NCI-H2227 (cell line): ENCODE measurements at regions not wholly inside any gene's neighbourhood (a gene's known extent, or its start where the extent isn't known, plus 50 kb on each side); places are given as distances from the start of the nearest gene placed in this dataset.
"Not testable (repeated sequence)": the region's sequence is repeated elsewhere in the genome, so short reads cannot be mapped to it uniquely, and the experiment has no call there.

Experiments
- DNase-seq: peaks from one replicate; lab custom pipeline; 2025; ENCODE audit not compliant: unreplicated experiment; lab: John Stamatoyannopoulos, UW

- no peak for DNase-seq
Observed at GRCh38 chr13:79837741-79838450, 356.9 kb downstream of the NDFIP2 start.

GRCh38 chr13:79836121-79836520 lies 355.2 kb downstream of the NDFIP2 start:
- DNase-seq: not testable (repeated sequence)

GRCh38 chr13:79834876-79835275 lies 353.9 kb downstream of the NDFIP2 start:
- DNase-seq: no peak

DNA sequence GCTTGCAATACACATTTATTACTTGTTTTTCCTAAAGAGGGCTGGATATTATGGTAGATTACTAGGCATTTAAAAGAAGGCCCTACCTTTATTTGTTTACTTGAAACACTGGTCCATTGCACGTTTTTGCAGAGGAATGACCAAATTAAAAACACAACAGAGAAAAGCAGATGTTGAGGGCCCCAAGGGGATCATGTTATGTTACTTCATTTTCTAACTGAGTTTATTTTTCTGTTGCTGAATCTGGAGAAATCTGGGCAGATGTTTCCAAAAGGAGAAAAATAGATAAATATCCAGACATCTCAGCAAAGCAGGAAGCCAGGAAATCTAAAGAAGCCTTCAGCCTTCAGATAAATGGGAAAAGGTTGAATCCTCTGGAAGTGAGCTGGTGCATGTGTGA lies 353.0 kb downstream of the NDFIP2 start:
- no peak for DNase-seq

GRCh38 chr13:79831556-79831955 lies 350.6 kb downstream of the NDFIP2 start:
- no peak for DNase-seq

GRCh38 chr13:79830945-79831344 lies 350.0 kb downstream of the NDFIP2 start:
- no peak for DNase-seq

DNA sequence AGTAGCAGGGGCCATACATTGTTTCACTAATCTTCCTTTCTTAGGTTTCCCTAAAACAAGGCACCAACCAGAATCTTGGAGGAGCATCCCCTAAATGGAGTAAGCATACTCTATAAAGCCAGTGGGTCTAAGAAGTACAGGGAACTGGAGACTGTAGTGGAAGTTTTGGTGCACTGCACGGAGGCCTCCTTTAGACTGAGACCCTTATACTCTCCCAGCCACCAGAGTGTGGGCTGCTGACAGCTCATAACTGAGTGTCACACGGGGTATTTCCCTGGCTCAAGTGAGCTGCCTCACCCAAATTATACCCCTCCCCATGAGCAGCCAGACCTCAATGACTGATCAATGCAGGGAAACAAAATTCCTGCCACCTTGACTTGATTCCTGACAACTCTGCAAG lies 349.5 kb downstream of the NDFIP2 start:
- DNase-seq: no peak

- no peak for DNase-seq
Observed at GRCh38 chr13:79829880-79830279, 348.9 kb downstream of the NDFIP2 start.

DNA sequence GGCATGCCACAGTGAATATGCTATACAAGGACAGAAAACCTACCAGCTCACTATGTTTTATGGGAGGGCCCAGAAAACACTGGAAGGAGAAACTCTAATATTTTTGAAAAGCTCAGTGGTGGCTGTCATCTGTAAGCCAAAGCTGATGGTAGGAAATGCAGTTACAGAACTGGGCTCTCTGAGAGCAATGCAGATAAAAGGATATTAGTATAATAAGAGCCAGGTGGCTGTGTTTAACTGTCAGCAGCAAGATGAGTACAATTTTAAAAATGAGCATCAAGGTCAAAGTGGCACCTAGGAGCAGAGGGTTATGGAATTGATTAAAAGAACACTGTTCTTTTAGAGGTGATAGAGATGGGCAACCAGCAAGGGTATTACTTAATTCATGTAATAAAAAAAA lies 345.0 kb downstream of the NDFIP2 start:
- DNase-seq: no peak

DNA sequence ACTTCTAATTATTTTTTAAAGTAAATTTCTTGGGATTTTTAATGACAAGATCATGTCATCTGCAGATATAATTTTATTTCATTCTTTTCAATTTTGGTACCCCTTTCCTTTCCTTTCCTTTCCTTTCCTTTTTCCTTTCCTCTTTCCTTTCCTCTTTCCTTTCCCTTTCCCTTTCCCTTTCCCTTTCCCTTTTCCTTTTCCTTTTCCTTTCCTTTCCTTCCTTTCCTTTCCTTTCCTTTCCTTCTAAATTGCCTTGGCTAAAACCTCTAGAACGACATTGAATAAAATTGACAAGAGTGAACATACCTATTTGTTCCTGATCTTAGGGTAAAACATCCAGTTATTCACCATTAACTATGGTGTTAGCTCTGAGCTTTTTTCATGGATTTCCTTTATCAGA lies 334.1 kb downstream of the NDFIP2 start:
- DNase-seq: no peak

DNA sequence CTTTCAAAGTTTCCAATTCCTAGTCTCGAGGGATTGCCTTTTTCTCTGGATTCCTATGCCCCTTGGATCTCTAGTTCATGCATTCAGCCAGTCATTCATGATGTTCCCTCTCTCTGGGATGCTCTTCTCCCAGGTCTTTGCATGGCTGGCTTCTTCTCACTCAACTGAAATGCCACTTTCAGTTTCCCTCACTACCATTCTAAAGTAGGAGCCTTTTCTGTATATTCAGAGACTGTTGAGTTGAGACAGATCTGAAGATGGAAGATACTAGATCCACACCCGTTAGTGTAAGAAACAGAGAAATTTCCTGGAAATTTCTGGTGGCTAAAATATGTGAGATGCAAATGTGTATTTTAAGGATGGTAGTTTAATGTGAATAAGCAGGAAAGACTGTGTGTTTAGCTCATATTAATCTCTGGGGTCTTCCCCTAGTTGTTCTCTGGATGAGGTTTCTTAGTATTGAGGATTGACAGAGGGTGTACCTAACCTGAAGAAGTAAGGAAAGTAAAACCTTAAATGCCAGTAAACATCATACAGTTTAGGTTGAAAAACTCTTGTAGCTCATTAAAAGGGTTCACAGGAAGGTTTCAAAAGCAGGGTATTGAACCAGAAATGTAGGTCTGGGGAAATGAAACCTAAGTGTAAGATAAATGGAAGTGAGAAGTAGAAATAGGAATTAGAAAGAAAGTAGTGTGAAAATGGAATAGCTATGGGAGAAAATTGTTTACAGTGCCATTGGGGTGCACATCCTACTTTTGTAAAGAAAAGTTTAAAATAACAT lies 331.3 kb downstream of the NDFIP2 start:
- DNase-seq: no peak

- DNase-seq: no peak
Observed at GRCh38 chr13:79811170-79811569, 330.2 kb downstream of the NDFIP2 start.

DNA sequence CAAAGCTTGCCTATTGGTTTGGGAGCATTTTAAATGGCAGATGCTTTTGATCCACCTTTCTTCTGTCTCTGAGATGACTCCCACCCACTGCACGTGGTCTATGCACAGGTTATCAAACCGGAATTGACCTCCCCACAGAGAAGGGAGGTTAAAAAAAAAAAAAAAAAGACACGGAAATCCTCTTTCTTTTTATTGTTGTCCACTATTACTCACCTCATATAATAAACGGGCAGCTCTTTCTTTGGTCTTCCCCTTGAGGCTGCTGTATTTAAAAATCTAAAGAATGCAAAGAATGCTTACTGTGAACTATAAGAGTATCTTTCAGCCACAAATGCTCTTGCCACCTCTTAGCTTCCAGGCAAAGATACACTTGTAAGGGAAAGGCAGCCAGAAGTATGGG lies 329.7 kb downstream of the NDFIP2 start:
- DNase-seq: no peak

DNA sequence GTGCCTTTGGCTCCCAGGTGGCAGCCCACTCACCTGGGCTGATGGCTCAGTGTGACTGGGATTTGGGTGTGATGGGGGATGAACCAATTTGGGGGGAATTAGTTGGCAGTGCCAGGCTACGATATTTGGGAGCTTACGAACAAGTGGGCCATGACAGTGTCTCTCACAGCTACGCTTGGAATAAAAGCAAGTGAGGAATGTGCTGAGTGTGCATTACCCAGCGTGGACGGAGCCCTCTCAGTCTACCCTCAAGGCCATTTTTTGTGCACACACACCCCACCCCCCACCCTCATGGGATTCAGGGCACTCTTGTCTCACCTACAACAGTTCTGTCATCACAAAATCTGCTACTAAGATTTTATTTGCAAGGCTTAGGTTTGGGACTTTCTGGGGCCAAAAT lies 329.1 kb downstream of the NDFIP2 start:
- DNase-seq: no peak

DNA sequence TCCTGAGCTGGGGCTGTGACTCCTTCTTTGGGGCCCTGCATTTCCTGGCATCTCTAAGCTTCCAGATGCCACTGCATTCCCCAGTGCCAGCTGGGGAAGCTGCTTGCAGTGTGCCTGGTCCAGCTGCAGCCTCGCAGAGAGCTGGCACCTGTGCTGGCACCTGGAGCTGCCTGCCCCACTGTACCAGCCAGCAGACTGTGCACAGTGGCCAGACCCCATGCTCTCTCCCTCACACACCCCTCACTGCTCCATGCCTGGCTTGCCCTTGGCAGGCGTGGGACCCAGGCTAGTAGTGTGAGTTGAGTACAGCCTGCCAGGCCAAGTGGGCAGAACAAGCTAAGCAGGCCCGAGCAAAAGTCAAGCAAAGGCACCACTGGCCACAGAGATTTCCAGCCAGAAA lies 327.5 kb downstream of the NDFIP2 start:
- DNase-seq: no peak

- no peak for DNase-seq
Observed at GRCh38 chr13:79807554-79807953, 326.6 kb downstream of the NDFIP2 start.

GRCh38 chr13:79806821-79807220 lies 325.9 kb downstream of the NDFIP2 start:
- DNase-seq: no peak

DNA sequence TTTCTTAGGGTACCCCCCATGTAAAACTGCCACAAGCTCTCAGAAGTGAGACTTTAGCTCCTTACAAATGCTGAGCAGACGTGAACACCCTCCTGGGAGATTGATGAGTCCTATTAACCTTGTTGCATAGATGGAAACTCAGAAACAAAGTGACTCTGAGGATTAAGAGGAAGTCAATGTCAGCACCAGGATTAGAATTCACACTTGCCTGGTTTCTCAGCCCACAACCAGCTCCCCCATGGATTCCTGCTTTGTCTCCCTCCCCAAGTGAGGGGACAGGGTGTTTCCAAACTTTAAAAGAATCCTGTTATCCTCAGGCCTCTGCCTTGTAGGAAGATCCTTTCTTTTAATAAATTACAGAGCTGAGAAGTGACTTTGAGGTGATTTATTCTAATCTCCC lies 324.4 kb downstream of the NDFIP2 start:
- no peak for DNase-seq

DNA sequence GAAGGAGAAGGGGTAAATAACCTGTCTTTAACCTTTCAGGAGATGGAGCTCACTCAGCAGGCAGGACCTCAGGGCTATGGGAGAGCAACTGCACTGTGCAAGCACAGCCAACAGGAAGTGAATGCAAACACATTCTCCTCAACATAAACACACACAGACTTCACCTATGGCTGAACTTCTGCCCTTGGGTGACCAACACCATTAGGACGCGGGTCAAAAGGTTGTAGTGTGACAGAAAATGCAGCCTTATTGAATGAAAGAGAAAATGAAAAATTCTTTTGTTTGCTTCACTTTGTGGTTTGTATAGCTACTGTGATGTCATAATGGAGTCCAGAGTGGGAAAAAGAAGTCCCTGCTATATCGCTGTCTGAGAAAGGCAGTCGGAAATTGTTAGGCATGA lies 323.0 kb downstream of the NDFIP2 start:
- no peak for DNase-seq

DNA sequence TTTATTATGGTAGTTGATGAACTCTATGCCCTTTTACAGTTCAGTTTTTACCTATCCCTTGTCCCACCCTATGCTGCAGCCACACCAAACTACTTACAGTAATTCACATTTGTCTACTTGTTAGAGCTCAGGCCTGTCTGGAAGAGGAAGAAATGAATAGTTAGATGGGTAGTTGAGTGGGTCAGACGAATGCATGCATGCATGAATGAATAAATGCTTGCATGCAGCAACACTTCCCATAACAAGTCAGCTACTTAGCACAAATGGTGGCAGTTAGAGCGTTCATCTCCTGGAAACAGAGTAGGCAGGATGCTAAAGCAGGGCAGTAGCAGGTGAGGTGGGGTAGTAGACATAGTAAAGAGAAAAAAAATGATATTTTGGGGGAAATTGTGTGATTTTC lies 322.3 kb downstream of the NDFIP2 start:
- no peak for DNase-seq

- DNase-seq: no peak
Observed at GRCh38 chr13:79802389-79803085, 321.6 kb downstream of the NDFIP2 start.
